Peyer's patch (tissue), 4 donors: ENCODE measurements at regions not wholly inside any gene's neighbourhood (a gene's known extent, or its start where the extent isn't known, plus 50 kb on each side); places are given as distances from the start of the nearest gene placed in this dataset.

Experiments
- CTCF ChIP-seq, 6 experiments: fragments of 450-650 bp in 4 of 6; fragments of 200-600 bp in 2 of 6; sonication (generic) in 1 of 6; IDR thresholded peaks; one replicate each; pipeline ENCODE4 v1.5.1; 2017 to 2019; ENCODE audit warnings: antibody characterized with exemption in 6 of 6, mild to moderate bottlenecking in 3 of 6, moderate library complexity in 1 of 6
- POLR2A ChIP-seq, 2 donors: fragments of 450-650 bp; IDR thresholded peaks; one replicate each; pipeline ENCODE4 v1.5.1; 2017; ENCODE audit warnings: antibody characterized with exemption in 2 of 2, mild to moderate bottlenecking in 2 of 2, moderate library complexity in 2 of 2

- TF ChIP-seq CTCF (IDR thresholded peaks at IDR 0.05), result no peak
- TF ChIP-seq POLR2A (IDR thresholded peaks at IDR 0.05), result no peak
Measured at GRCh38 chr4:14679906-14680305, 322.4 kb upstream of the CPEB2 start.
